ENCODE measurements at regions not wholly inside any gene's neighbourhood (a gene's known extent, or its start where the extent isn't known, plus 50 kb on each side); places are given as distances from the start of the nearest gene placed in this dataset.

- TF ChIP-seq CTCF (IDR thresholded peaks at IDR 0.05; ENCODE audit: low read depth, low read length, poor library complexity, severe bottlenecking) (no peak), EZH2phosphoT487 (IDR thresholded peaks at IDR 0.05; ENCODE audit: borderline replicate concordance, low read length) (no peak)
These were observed 952.7 kb downstream of the BRD1 start for GRCh38 chr22:48874956-48875355.
